AG09319 (cell line): ENCODE measurements at regions not wholly inside any gene's neighbourhood (a gene's known extent, or its start where the extent isn't known, plus 50 kb on each side); places are given as distances from the start of the nearest gene placed in this dataset.

Source experiments
- DNase-seq: peaks from one replicate; pipeline ENCODE4 v3.0.0-alpha.2; 2010; ENCODE audit warnings: low read depth; ENCODE audit errors: extremely low read depth
- CTCF ChIP-seq: IDR thresholded peaks from 2 replicates; pipeline ENCODE4 v1.5.1; 2011; ENCODE audit warnings: low read depth, mild to moderate bottlenecking, inconsistent platforms, low read length, moderate library complexity

GRCh38 chr3:180316321-180316720 lies 279.6 kb upstream of the PEX5L start:
- DNase-seq = no peak
- no peak for TF ChIP-seq CTCF

- no peak for TF ChIP-seq CTCF
- no peak for DNase-seq
Measured at GRCh38 chr3:180319461-180319860, 282.5 kb upstream of the TTC14 start.

- no peak for DNase-seq
- no peak for TF ChIP-seq CTCF
Measured at GRCh38 chr3:180320631-180321030, 281.3 kb upstream of the TTC14 start.

- DNase-seq = no peak
- no peak for TF ChIP-seq CTCF
Measured at GRCh38 chr3:180321534-180321933, 280.4 kb upstream of the TTC14 start.

GRCh38 chr3:180322829-180323228 lies 279.1 kb upstream of the TTC14 start:
- no peak for TF ChIP-seq CTCF

GRCh38 chr3:180324791-180325190 lies 277.2 kb upstream of the TTC14 start:
- no peak for DNase-seq
- no peak for TF ChIP-seq CTCF

More at GRCh38 chr3:180322829-180323228, 279.1 kb upstream of the TTC14 start:
- DNase-seq = no peak

GRCh38 chr3:180325533-180325932 lies 276.4 kb upstream of the TTC14 start:
- TF ChIP-seq CTCF = no peak
- DNase-seq = no peak
